PC-3 (cell line): ENCODE measurements at regions not wholly inside any gene's neighbourhood (a gene's known extent, or its start where the extent isn't known, plus 50 kb on each side); places are given as distances from the start of the nearest gene placed in this dataset.

Experiments used
- CTCF ChIP-seq: fragments of 300-600 bp; sonication (generic); conservative IDR thresholded peaks from 2 replicates; pipeline ENCODE4 v1.5.1; 2017; ENCODE audit warnings: antibody characterized with exemption, low read depth, mild to moderate bottlenecking, low read length
- EZH2 ChIP-seq: fragments of 300-600 bp; sonication (generic); IDR thresholded peaks from one replicate; pipeline ENCODE4 v1.6.1; 2017; ENCODE audit warnings: antibody characterized with exemption, mild to moderate bottlenecking, low read length; ENCODE audit not compliant: unreplicated experiment

DNA sequence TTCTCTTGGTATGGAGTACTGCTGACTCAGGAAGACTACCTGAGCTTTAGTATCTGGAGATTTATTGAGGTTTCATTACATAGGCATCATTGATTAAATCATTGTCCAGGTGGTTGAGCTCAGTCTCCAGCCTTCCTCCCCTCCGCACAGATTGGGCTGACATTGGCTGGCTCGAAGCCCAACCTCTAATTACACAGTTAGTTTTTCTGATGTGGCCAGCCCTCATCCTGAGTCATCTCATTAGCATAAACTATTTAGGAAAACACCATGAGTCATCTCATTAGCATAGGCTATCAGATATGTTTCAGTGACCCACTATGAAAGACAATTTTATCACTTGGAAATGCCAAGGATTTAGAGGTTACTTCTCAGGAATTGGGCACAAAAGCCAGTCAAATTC lies 93.9 kb upstream of the ANKRD50 start:
- TF ChIP-seq CTCF, result no peak
- no peak for TF ChIP-seq EZH2
